ENCODE measurements at regions not wholly inside any gene's neighbourhood (a gene's known extent, or its start where the extent isn't known, plus 50 kb on each side); places are given as distances from the start of the nearest gene placed in this dataset.

DNA sequence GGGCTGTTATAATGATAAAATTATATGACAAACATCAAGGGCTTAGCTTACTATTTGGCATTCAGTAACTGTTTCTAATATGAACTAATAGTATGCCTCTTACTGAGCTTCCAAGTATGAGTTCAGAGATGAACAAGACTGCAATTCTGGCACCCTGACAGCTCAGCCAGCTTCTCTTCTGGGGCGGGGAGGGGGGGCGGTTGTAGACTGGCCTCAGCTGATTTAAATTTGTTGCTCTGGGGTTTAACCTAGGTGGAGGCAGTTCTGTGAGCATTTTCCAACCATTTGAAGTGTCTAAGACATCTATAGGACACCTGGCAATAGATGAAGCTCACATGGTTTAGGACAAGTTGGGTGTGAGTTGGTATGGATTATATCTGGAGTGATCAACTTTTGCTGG, 401.9 kb downstream of the QKI start:
- no peak for DNase-seq

DNA sequence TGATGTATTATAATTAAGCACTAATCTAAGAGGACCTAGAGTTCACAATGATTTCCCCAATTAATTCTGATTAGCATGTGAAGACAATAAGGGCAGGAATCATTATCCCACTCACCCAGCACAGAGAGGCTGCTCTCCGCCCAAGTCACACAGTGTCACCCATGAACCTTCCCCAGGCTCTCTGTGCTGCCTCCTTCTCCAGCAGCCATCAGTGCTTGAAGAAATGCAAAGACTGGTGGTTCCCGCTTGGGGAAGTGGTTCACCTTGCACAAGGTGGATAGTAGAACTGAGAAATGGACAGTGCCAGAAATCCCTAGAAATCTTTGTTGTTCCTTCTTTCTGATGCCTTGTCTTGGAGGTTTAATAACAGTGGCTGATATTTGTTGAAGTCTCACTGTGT, 401.3 kb downstream of the QKI start:
- no peak for DNase-seq

GRCh38 chr6:163814494-163815364, 400.2 kb downstream of the QKI start:
- no peak for DNase-seq

DNA sequence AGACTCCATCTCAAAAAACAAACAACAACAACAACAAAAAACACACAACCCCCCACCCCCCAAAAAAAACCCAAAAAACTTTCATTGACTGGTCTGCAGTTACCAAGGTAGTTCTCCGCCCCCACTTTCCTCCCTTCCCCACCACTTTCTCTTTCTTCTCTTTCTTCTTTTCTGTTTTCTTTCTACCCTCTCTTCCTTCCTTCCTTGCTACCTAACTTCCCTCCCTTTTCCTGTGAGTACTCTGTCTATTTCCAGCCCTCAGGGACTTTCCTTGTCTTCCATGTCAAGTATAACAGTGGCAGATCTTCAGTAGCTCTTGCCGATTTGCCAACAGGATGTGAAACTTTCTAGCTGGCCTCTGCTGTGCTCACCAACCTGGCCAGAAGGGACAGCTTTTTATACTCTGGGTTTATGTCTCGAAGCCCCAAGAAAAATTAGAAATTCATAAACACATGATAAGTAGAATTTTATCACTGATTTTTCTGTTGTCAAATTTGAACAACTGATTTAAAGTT, 399.5 kb downstream of the QKI start:
- no peak for DNase-seq

- DNase-seq = no peak
These were observed 396.8 kb downstream of the QKI start for GRCh38 chr6:163811317-163811716.

DNA sequence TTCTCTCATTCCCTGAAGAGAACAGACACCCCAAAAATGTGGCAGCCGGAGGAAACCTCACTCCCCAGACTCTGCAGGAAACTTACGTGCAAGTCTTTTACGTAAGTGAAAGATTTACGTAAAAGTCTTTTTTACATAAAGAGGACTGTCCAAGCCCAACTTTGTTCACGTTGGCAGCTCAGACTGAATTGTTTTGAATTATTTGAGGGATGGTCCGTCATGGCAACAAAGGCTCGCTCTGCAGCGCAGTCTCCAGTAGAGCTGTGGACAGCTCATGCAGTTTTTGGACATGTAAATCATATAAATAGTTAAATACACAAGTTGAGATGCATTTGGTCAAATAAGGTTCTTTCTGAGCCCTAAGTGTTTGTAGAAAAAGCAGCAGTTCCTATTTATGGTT, 394.8 kb downstream of the QKI start:
- no peak for DNase-seq

DNA sequence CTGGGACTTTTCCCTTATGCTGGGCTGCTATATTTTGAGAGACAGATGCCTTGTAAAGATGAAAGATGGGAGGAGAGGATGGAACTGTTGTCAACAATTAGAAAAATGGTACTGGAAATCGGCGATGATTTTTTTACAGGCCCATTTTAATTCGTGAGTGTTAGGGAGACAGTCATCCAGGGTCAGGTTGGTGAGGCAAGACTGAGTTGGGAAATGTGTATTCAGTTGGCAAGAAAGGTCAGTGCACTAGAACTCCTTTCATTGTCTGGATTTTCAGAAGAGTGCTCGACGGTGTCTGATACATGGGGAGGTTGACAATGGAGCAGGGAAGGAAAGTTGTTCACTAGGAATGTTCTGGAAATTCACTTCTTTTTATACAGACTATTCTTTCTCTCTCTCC, 394.4 kb downstream of the QKI start:
- DNase-seq = no peak

- DNase-seq = no peak
These were observed 393.7 kb downstream of the QKI start for GRCh38 chr6:163808231-163808630.

DNA sequence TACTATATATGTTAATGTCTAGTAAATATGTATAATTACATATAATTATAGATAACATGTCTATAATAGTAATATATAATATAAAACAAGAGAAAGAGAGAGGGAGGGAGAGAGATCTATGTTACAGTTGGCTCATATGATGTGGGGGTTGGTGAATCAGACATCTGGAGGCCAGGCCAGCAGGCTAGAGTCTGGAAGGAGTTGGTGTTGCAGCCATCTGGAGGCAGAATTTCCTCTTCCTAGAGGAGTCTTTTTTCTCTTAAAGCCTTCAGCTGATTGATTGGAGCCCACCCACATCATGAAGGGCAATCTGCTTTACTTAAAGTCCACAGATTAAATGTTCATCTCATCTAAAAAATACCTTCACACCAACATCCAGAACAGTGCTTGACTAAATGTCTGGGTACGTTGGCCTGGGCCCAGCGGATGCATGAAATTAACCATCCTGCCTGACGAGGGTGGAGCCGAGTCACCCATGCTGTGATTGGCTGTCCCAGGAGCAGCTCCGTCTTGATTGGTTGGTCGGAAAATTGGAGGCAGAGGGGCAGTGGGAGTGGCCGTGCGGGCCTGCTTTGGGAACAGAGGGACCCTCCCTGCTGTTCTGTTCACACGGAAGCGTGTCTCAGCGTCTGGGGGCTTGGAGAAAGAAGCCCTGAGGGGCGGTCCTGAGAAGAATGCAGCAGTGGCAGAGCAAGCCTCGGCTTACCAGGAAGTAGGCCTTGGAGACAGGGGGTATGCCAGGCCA, 392.4 kb downstream of the QKI start:
- DNase-seq = no peak

DNA sequence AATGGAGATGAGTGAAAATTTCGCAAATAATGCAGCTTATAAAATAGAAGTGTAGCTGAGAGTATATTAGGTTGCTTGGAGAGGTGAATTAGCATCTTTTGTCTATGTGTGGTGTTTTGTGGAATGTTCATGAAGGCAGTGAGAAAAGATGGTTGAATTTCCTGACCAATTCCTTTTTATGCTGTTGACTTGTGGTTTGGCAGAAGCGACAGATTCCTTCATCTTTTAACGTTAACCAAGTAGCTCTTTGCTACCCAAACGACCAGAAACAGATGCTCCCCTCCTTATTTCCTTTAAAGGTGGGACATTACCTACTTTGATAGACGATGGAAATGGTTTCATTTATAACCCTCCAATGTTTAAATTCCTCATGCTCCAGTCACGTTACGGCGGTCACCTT, 390.5 kb downstream of the QKI start:
- DNase-seq = no peak

GRCh38 chr6:163802267-163802666, 387.7 kb downstream of the QKI start:
- DNase-seq = no peak

DNA sequence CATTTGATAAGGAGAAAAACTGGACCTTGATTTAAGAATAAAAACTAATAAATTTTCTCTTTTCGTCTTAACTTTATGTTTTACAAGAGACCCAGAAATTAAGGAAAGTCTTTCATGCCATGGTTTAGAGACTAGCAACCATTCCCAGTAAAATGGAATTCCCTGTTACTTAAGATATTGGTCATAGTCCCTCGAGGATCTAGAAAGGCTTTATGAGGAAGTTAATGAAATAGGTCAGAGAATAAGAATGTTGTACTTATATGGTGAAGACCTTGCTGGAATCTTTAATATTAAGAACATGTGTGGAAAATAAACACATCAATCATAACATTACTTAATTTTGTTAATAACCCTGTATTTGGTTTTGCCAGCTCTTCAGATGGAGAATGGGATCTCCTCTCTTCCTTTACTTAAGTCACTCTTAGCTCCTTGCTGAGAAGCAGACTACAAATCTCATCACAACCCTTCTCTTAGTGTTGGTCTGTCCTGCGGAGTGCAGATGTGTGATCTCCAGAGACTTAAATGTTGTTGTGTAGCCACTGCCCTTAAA, 382.9 kb downstream of the QKI start:
- no peak for DNase-seq

GRCh38 chr6:163793011-163793983, 378.8 kb downstream of the QKI start:
- no peak for DNase-seq

- DNase-seq = no peak
These were observed 375.8 kb downstream of the QKI start for GRCh38 chr6:163790266-163790840.

- no peak for DNase-seq
These were observed 374.8 kb downstream of the QKI start for GRCh38 chr6:163789199-163789810.

DNA sequence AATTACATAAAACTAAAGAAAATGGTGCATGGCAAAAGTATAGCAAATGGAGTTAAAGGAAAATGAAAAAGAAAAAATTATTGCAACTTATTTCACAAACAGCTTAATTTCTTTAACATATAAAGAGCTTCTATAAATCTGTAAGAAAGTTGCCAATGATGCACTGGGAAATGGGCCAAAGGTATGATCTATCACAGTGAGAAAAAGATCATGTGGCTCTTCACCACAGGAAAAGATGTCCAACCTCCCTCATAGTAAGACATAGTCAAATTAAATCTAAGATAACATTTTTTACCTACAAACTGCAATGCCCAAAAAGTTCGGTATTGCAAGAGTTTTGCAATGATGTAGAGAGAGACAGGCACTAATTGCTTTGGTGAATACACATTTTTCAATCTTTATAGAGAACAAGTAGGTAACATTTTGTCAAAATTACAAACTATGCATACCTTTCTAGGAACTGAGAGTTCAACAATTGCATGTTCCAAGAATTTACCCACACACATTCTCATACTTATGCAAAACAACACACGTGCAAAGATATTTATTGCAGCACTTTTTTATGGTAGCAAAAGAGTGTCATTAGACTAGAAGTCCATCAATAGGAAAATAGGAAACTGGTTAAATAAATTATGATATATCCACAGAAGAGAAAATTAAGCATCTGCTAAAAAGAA, 372.6 kb downstream of the QKI start:
- DNase-seq = no peak

GRCh38 chr6:163782436-163783003, 368.0 kb downstream of the QKI start:
- peak in 1 of 2 donors; percentile 14 for DNase-seq

DNA sequence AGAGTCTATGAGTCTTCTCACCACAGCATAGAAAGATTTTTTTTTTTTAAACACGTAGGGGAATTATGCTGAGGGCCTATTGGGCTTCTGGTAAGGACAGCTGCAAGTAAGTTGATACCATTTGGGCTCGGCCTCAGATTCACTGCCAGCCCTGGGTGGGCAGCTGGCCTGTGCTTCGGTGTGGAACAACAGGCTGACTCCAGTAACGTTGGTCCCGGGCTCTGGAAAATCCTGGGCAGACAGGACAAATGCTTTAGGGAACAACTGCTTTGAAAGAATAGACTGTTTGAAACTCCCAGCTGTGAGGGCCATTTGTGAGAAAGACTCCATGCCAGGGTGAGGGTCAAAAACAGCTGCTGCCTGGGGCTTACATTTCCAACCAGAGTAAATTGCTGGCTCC, 366.5 kb downstream of the QKI start:
- no peak for DNase-seq

GRCh38 chr6:163779727-163780284, 365.3 kb downstream of the QKI start:
- no peak for DNase-seq

DNA sequence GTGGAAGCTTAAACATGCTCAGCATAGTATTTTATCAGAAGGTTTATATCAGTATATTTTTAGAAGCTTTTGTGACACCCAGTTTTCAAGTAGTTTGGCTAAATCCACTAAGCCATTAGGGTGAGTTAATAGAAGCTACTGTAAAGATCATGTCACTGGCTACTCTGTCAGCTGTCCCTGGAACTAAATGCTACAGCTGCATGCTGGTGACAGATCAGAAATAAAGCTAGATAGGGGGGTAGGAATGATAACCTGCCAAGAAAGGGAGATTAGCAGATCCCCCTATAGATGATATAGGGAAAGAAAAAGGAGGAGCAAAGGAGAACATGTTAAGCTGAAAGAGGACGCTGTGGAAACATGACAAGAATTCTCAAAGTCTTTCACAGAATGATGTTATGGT, 363.2 kb downstream of the QKI start:
- DNase-seq = no peak
